Stimulated activated CD8-positive, alpha-beta memory T cell treated with anti-CD3 and anti-CD28 coated beads, Interleukin-4, amount 100 ng/mL, for 24 hours (primary cell): ENCODE measurements at regions not wholly inside any gene's neighbourhood (a gene's known extent, or its start where the extent isn't known, plus 50 kb on each side); places are given as distances from the start of the nearest gene placed in this dataset.

ENCODE experiments used
- DNase-seq: peaks from one replicate; pipeline ENCODE4 v3.0.0-alpha.2; 2020; ENCODE audit warnings: low read depth

GRCh38 chr12:61490526-61491498 lies 769.4 kb upstream of the USP15 start:
- no peak for DNase-seq

GRCh38 chr12:61502179-61502578 lies 758.0 kb upstream of the USP15 start:
- no peak for DNase-seq

GRCh38 chr12:61504396-61505080 lies 755.7 kb upstream of the USP15 start:
- DNase-seq: no peak

GRCh38 chr12:61513499-61513898 lies 746.7 kb upstream of the USP15 start:
- no peak for DNase-seq

GRCh38 chr12:61514016-61514415 lies 746.2 kb upstream of the USP15 start:
- no peak for DNase-seq

GRCh38 chr12:61521258-61521657 lies 738.9 kb upstream of the USP15 start:
- DNase-seq: no peak

- no peak for DNase-seq
Observed at GRCh38 chr12:61523276-61523992, 736.8 kb upstream of the USP15 start.

GRCh38 chr12:61524851-61525250 lies 735.4 kb upstream of the USP15 start:
- no peak for DNase-seq

- DNase-seq: no peak
Observed at GRCh38 chr12:61525331-61525730, 734.9 kb upstream of the USP15 start.

GRCh38 chr12:61530456-61530855 lies 729.7 kb upstream of the USP15 start:
- no peak for DNase-seq

- no peak for DNase-seq
Observed at GRCh38 chr12:61531195-61531594, 729.0 kb upstream of the USP15 start.

- no peak for DNase-seq
Observed at GRCh38 chr12:61536117-61536516, 724.1 kb upstream of the USP15 start.

- no peak for DNase-seq
Observed at GRCh38 chr12:61536525-61536924, 723.7 kb upstream of the USP15 start.

GRCh38 chr12:61538951-61539350 lies 721.3 kb upstream of the USP15 start:
- no peak for DNase-seq

GRCh38 chr12:61542551-61542950 lies 717.7 kb upstream of the USP15 start:
- no peak for DNase-seq

GRCh38 chr12:61546296-61546695 lies 713.9 kb upstream of the USP15 start:
- DNase-seq: no peak

GRCh38 chr12:61553091-61553490 lies 707.1 kb upstream of the USP15 start:
- no peak for DNase-seq

GRCh38 chr12:61554268-61555008 lies 705.8 kb upstream of the USP15 start:
- no peak for DNase-seq

- DNase-seq: no peak
Observed at GRCh38 chr12:61563665-61564450, 696.3 kb upstream of the USP15 start.

GRCh38 chr12:61564466-61564865 lies 695.7 kb upstream of the USP15 start:
- no peak for DNase-seq

GRCh38 chr12:61566183-61566582 lies 694.0 kb upstream of the USP15 start:
- no peak for DNase-seq
